Activated T-cell treated with anti-CD3 and anti-CD28 coated beads, Interleukin-2, amount 50 U/mL, for 4 hours (primary cell): ENCODE measurements at regions not wholly inside any gene's neighbourhood (a gene's known extent, or its start where the extent isn't known, plus 50 kb on each side); places are given as distances from the start of the nearest gene placed in this dataset.
"Not testable (repeated sequence)": the region's sequence is repeated elsewhere in the genome, so short reads cannot be mapped to it uniquely, and the experiment has no call there.

Source experiments
- ATAC-seq, 2 donors: fragments of 200-7000 bp; cut with Tn5 transposase; one replicate each; pipeline ENCODE4 v1.10.0; 2021
- DNase-seq: peaks from one replicate; pipeline ENCODE4 v3.0.0-alpha.2; 2020
- H3K27me3 Mint-ChIP-seq: one replicate; pipeline ENCODE4 v1.8.0; 2021; ENCODE audit warnings: low read depth, mixed read lengths
- H3K36me3 Mint-ChIP-seq: one replicate; pipeline ENCODE4 v1.8.0; 2022; ENCODE audit warnings: mixed read lengths; ENCODE audit not compliant: insufficient read depth
- H3K4me1 Mint-ChIP-seq: one replicate; pipeline ENCODE4 v1.8.0; 2021; ENCODE audit warnings: low read depth, mixed read lengths
- H3K4me3 Mint-ChIP-seq: one replicate; pipeline ENCODE4 v1.8.0; 2021; ENCODE audit warnings: mild to moderate bottlenecking, moderate library complexity, mixed read lengths
- H3K9me3 Mint-ChIP-seq: one replicate; pipeline ENCODE4 v1.8.0; 2021; ENCODE audit warnings: mixed read lengths

- Mint-ChIP-seq H3K36me3 (no peaks in the 10 kb centered on the region), H3K4me3 (no peak overlapping the region), H3K27me3 (peaks cover 3% of the 10 kb centered on the region), H3K4me1 (peaks cover 2% of the 10 kb centered on the region), H3K9me3 (peaks cover 8% of the 10 kb centered on the region)
- ATAC-seq, result peak; percentile 80 to 86
- peak; percentile 43 for DNase-seq
Measured at GRCh38 chr3:176872771-176873209, 324.5 kb downstream of the TBL1XR1 start.

- DNase-seq (no peak), ATAC-seq (no peak)
- Mint-ChIP-seq H3K4me3 (no peak overlapping the region), H3K4me1 (peaks cover 2% of the 10 kb centered on the region), H3K36me3 (no peaks in the 10 kb centered on the region), H3K9me3 (peaks cover 3% of the 10 kb centered on the region), H3K27me3 (no peaks in the 10 kb centered on the region)
Measured at GRCh38 chr3:176870451-176870850, 326.8 kb downstream of the TBL1XR1 start.

DNA sequence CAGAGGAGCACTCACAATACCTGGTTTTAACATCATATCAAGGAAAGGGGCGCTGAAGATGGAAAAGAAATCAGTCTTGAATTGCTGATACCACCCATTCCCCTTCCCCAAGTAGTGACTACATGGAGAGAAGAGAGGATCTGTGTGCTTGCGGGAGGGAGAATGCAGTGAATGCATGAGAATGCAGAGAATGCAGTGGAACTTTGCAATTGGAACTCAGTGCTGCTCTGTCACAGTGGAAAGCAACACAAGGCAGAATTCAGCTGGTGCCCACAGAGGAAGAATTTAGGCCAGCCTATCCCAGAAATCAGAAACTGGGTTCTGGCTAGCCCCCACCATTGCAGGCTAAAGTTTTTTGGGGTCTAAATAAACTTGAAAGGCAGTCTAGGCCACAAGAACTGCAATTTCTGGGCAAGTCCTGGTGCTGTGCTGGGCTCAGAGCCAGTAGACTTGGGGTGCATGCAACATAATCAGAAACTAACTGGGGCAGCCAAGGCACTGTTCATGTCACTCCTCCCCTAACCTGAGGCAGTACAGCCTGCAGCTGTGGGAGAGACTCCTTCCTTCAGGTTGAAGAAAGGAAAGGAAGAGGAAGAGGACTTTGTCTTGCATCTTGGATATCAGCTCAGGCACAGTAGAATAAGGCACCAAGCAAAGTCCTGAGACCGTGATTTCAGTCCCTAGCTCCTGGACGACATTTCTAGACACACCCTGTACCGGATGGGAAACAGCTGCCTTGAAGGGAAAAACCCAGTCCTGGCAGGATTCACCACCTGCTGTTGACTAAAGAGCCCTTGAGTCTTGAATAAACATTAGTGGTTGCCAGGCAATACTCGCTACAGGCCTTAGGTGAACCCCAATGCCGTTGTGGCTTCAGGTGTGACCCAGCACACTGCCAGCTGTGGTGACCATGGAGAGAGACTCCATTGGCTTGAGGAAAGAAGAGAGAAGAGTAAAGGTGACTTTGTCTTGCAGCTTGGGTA lies 329.3 kb downstream of the TBL1XR1 start:
- Mint-ChIP-seq H3K9me3 (peaks cover 3% of the 10 kb centered on the region), H3K4me3 (no peak overlapping the region), H3K4me1 (peaks cover 2% of the 10 kb centered on the region), H3K27me3 (peaks cover 2% of the 10 kb centered on the region), H3K36me3 (no peaks in the 10 kb centered on the region)
- ATAC-seq (no peak), DNase-seq (no peak)

GRCh38 chr3:176861137-176861536 lies 336.1 kb downstream of the TBL1XR1 start:
- H3K36me3 Mint-ChIP-seq, result no peaks in the 10 kb centered on the region
- no peaks in the 10 kb centered on the region for H3K9me3 Mint-ChIP-seq
- no peak overlapping the region for H3K4me3 Mint-ChIP-seq
- no peak for ATAC-seq
- no peaks in the 10 kb centered on the region for H3K4me1 Mint-ChIP-seq
- no peak for DNase-seq
- peaks cover 4% of the 10 kb centered on the region for H3K27me3 Mint-ChIP-seq

- Mint-ChIP-seq H3K36me3 (no peaks in the 10 kb centered on the region), H3K4me1 (no peaks in the 10 kb centered on the region), H3K27me3 (peaks cover 2% of the 10 kb centered on the region), H3K4me3 (no peak overlapping the region), H3K9me3 (no peaks in the 10 kb centered on the region)
- DNase-seq (no peak), ATAC-seq (no peak)
Measured at GRCh38 chr3:176856721-176857120, 340.6 kb downstream of the TBL1XR1 start.

GRCh38 chr3:176855901-176856486 lies 341.3 kb downstream of the TBL1XR1 start:
- no peak for DNase-seq
- H3K27me3 Mint-ChIP-seq, result peaks cover 2% of the 10 kb centered on the region
- H3K4me1 Mint-ChIP-seq, result no peaks in the 10 kb centered on the region
- H3K9me3 Mint-ChIP-seq, result no peaks in the 10 kb centered on the region
- no peak overlapping the region for H3K4me3 Mint-ChIP-seq
- ATAC-seq, result no peak
- no peaks in the 10 kb centered on the region for H3K36me3 Mint-ChIP-seq

- no peaks in the 10 kb centered on the region for H3K4me1 Mint-ChIP-seq
- H3K36me3 Mint-ChIP-seq, result no peaks in the 10 kb centered on the region
- no peak overlapping the region for H3K4me3 Mint-ChIP-seq
- H3K27me3 Mint-ChIP-seq, result peaks cover 2% of the 10 kb centered on the region
- ATAC-seq, result no peak
- no peak for DNase-seq
- no peaks in the 10 kb centered on the region for H3K9me3 Mint-ChIP-seq
Measured at GRCh38 chr3:176855213-176855612, 342.1 kb downstream of the TBL1XR1 start.

GRCh38 chr3:176850498-176850897 lies 346.8 kb downstream of the TBL1XR1 start:
- Mint-ChIP-seq H3K4me1 (no peaks in the 10 kb centered on the region), H3K4me3 (no peak overlapping the region), H3K36me3 (no peaks in the 10 kb centered on the region), H3K27me3 (no peaks in the 10 kb centered on the region), H3K9me3 (no peaks in the 10 kb centered on the region)
- ATAC-seq (no peak), DNase-seq (no peak)

DNA sequence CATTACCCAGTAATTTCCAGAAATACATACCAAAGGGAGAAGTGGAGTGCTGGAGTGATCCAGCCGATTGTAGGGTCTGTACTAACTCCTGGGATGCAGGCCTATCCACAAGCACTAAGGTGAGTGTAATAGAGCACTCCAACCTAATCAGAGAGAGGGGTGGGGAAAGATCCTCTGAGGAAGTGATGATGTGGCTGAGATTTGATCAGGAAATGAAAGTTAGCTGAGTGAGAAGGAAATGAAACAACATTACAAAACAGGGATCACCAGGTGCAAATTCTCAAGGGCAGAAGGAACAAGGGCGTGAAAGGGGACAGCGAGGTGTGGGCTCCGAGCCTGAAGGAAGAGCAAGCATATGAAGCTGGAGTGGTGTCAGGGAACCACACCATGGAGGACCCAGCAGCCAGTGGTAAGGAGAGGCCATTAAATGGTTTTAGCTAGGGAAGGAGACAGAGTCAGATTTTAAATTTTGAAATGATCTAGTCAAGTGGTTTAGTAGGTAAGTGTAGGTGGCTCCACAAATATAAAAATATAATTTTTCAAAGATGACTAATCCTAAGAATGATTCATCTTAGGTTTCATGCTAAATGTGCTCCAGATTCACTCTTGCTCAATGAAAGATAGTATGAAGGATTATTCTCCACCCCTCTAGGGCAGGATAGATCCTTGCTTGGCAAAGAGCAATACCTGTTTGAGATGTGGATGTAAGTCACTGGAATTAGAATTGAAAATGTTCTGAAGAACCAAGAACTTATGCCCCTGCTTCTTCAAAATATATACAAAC lies 348.7 kb downstream of the TBL1XR1 start:
- ATAC-seq, result peak in 1 of 2 donors; percentile 58
- H3K27me3 Mint-ChIP-seq, result peaks cover under 1% of the 10 kb centered on the region
- H3K9me3 Mint-ChIP-seq, result no peaks in the 10 kb centered on the region

DNA sequence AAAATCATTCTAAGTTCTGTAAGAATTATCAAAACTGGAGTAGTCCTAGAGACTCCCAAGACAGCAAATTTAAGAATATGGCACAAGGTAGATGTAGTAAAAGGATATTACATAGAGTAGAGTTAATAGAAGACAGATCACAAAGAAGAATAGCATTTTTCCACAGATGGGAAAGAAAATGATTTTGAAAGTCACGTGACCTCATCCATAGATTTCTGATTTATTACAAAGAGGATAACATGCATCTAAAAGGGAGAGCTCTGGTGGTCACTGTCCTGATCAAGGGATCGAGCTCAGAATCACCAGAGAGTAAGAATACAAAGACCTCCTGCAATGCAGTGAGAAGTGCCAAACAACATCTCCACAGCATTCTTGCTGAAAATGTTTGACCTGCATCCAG lies 354.4 kb downstream of the TBL1XR1 start:
- no peak for ATAC-seq
- Mint-ChIP-seq H3K9me3 (no peaks in the 10 kb centered on the region), H3K4me3 (no peak overlapping the region), H3K4me1 (no peaks in the 10 kb centered on the region), H3K36me3 (no peaks in the 10 kb centered on the region), H3K27me3 (peaks cover 3% of the 10 kb centered on the region)
- DNase-seq, result no peak

More for the DNA sequence above, 348.7 kb downstream of the TBL1XR1 start:
- no peaks in the 10 kb centered on the region for H3K4me1 Mint-ChIP-seq
- H3K36me3 Mint-ChIP-seq, result no peaks in the 10 kb centered on the region
- no peak overlapping the region for H3K4me3 Mint-ChIP-seq
- no peak for DNase-seq

GRCh38 chr3:176840641-176841286 lies 356.5 kb downstream of the TBL1XR1 start:
- ATAC-seq, result no peak
- H3K9me3 Mint-ChIP-seq, result no peaks in the 10 kb centered on the region
- no peak overlapping the region for H3K4me3 Mint-ChIP-seq
- H3K27me3 Mint-ChIP-seq, result peaks cover 3% of the 10 kb centered on the region
- DNase-seq, result no peak
- H3K4me1 Mint-ChIP-seq, result no peaks in the 10 kb centered on the region
- H3K36me3 Mint-ChIP-seq, result no peaks in the 10 kb centered on the region

- Mint-ChIP-seq H3K4me3 (no peak overlapping the region), H3K27me3 (peaks cover 3% of the 10 kb centered on the region), H3K4me1 (no peaks in the 10 kb centered on the region), H3K9me3 (no peaks in the 10 kb centered on the region), H3K36me3 (no peaks in the 10 kb centered on the region)
- no peak for DNase-seq
- no peak for ATAC-seq
Measured at GRCh38 chr3:176839901-176840300, 357.4 kb downstream of the TBL1XR1 start.

DNA sequence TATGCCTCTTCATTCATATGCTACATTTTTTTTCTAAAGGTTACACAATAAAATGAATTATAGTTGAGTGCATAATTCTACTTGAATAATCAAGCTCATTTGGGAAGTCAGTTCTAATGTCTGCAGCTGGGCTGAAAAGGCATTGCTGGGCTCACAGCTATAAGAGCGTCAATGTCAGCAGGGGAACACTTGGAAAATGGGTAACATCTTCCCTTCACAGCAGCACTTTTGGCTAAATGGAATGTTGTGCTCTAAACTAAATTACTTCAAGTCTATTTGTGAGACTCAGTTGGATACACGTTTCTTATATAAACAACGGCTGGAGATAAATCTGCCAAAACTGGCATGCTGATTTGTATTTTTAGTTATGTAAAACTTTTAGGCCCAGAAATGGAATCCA lies 357.8 kb downstream of the TBL1XR1 start:
- ATAC-seq, result no peak
- H3K27me3 Mint-ChIP-seq, result peaks cover 3% of the 10 kb centered on the region
- DNase-seq, result no peak
- H3K9me3 Mint-ChIP-seq, result no peaks in the 10 kb centered on the region
- H3K36me3 Mint-ChIP-seq, result no peaks in the 10 kb centered on the region
- H3K4me1 Mint-ChIP-seq, result no peaks in the 10 kb centered on the region
- H3K4me3 Mint-ChIP-seq, result no peak overlapping the region

- H3K36me3 Mint-ChIP-seq, H3K4me3 Mint-ChIP-seq, DNase-seq, H3K4me1 Mint-ChIP-seq, H3K27me3 Mint-ChIP-seq, ATAC-seq, H3K9me3 Mint-ChIP-seq: not testable (repeated sequence)
Measured at GRCh38 chr3:176827244-176827643, 370.0 kb downstream of the TBL1XR1 start.
